ENCODE measurements at regions not wholly inside any gene's neighbourhood (a gene's known extent, or its start where the extent isn't known, plus 50 kb on each side); places are given as distances from the start of the nearest gene placed in this dataset.
"Not testable (repeated sequence)": the region's sequence is repeated elsewhere in the genome, so short reads cannot be mapped to it uniquely, and the experiment has no call there.

DNA sequence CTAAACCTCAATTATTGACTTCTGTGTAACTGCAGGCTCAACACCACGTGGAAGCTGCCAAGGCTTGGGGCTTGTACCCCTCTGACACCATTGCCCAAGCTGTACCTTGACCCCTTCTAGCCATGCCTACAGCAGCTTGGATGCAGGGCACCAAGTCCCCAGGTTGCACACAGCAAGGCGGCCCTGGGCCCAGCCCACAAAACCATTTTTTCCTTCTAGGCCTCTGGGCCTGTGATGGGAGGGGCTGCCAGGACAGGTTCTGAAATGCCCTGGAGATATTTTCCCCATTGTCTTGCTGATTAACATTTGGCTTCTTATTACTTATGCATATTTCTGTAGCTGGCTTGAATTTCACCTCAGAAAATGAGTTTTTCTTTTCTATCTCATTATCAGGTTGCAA, 610.0 kb upstream of the LRRN3 start:
- DNase-seq (ENCODE audit: low spot score): no peak

DNA sequence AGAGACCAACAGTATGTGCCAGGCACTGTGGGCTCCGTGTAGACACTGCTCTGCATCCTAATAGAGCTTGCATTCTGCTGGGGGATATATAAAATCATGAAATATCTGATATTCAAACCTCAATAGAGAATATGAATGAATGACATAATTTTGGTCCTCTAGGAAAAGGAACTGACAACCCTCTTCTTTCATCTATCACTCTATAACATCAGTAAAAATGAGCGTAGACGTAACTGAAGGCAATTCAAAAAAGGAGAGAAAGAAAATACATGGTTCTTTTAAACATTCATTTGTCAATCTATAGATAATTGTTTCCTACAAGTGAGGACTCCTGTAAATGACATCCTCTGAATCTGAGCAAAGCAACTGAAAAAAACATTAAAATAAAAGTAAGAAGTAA, 607.4 kb upstream of the LRRN3 start:
- DNase-seq (ENCODE audit: low spot score): no peak

DNA sequence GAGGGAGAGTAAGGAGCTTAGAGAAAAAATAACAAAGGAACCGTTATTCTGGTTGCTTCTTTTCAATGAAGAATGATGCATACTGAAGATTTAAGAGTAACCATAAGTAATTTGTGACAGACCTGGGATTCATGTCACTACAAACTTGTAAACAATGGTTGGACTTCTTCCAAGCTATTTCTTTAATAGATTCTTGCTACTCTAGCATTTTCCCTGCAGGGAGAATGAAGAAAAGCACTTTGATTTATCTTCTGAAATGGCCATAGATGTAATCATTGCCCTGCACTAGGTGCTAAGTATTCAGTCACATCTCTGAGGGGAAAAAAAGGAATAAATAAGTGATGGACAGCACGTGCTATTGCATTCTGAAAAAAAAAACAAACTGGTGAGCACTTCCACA, 606.6 kb upstream of the LRRN3 start:
- DNase-seq (ENCODE audit: low spot score): no peak

DNA sequence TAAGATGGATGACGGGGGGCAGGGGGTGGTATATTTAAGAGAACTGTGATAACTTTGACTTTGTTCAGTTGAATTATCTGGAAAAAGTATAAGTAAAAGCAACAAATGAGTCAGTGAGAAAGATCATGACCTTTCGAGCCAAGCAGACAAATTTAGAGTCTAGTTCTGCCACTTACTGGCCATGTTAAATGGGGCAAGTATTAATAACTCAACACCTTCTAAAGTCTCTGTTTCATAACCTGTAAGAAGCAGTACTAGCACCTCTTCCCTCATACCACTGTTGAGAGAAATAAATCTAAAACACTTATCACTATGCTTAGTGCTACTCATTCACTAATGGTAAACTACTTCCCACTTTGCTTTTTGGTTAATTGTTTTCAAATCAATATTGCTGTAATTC, 604.4 kb upstream of the LRRN3 start:
- DNase-seq (ENCODE audit: low spot score): no peak

DNA sequence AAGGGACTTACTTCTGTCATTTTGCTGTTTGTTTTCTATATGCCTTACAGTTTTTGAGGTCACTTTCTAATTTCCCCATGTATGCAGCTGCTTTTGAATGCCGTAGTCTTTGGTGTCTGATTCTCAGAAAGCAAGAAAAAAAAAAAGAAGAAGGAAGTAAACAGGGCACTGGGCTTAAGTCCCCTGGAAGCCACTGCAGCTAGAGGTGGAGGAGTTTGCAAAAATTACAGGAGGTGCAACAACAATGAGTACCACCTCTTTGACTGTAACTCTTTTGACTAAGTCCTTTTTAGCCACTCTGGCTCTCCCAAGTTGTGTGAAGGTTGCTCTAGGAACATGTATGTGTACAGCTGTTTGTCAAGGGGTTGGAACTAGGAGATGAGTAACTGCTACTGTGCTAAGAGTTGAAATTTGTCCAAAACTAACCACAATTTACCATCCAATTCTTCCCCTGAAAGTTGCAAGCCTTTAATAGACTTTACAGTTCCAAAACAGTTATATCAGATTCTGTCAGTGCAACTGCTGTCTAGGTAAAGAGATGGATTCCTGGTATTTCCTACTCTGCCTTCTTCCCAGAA, 588.0 kb upstream of the LRRN3 start:
- DNase-seq (ENCODE audit: low spot score): no peak

DNA sequence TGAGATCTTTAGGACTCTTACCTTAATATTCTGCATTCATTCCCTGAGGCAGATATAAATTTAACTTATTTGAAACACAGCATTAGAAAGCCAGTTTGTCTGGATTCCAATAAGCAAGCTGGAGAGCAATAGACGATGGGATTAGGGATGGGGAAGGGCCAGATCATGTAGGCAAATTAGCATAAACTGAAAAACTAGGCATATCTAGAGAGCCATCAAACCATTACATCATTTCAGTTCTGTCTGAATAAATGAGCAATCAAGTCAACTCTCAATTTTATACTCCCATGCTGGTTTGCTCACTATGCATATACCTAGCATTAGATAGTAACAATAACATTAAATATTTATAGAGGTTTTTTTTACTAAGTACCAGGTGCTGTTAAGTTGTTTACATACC, 583.6 kb upstream of the LRRN3 start:
- no peak for DNase-seq (ENCODE audit: low spot score)

DNA sequence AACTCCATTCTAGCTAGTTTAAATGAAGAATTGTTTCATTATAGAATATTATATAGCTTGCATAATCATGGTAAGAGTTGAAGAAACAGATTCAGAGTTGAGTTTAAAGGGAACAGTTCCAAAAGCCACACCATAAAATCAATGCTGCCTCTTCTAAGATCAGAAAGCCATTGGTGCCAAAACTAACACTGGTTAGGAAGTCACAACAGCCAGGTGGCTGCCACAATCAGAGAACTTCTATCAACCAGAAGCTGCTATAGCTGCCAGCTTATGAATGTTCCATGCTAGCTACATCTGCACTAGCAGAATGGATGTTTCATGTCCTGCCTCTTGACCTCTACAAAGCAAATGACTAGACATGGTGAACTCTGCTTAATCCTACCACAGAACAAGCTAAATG, 583.1 kb upstream of the LRRN3 start:
- DNase-seq (ENCODE audit: low spot score): no peak

DNA sequence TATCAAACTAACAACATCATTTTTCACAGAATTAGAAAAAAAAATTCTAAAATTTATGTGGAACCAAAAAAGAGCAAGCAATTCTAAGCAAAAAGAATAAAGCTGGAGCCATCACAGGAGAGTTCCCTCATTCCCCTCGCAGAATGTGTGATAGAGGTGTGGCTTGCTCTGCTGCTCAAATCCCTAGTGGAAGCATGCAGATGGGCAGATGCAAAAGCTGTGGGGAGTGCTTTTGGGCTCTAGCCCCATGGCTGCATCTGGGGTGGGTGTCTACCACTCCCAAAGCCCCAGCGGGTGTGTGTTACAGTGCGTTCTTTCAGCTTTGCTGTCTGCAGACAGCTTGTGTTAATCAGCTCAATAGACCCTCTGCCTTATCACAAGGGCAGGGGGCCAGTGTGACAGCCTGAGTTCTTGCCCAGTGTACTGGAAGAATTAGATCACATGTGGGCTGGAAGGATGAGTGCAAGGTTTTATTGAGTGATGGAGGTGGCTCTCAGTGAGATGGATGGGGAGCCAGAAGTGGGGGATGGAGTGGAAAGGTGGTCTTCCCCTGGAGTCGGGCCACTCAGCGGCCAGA, 575.9 kb upstream of the LRRN3 start:
- not testable (repeated sequence) for DNase-seq (ENCODE audit: low spot score)

DNA sequence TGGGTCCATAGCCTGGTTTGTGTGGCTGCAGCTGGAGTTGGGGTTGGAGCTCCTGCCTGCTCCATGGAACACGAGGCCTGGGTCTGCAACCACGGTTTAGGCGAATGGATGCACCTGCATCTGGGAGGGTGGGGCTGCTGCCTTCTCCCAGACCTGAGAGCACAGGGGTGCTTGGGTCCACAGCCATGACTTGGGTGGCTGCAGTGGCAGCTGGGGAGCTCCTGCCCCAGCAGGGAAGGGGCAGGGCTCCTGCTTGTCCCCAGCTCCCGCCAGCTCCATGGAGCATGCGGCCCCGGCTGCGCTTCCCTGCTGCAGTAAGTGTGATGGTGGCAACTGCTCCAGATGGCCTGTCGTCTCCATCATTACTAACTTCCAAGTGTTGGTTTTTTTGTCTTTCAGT, 571.1 kb upstream of the LRRN3 start:
- DNase-seq (ENCODE audit: low spot score): no peak

DNA sequence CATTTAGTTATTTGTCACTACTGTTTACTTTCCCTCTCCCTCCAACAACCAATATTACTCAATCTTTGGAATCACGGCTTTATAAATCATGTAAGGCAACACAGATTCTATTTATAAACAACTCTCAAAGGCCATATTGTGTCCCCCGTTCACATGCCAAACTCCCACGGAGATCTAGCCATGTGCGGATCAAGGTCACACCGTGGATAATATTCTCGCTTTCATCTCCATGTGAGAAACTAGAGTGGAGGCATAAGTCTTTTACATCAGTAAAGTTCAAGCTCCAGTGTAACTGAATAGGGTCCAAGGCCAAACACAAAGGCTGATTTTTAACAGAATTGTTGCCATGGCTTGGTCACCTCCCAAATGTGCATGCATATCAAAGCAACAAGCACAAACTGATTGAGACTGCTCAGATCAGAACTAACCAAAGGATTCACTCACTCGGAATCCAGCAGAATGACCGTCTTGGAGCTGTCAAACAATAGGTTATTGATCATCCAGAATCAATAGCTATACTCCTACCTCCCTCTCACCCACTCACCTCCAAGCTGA, 569.5 kb upstream of the LRRN3 start:
- no peak for DNase-seq (ENCODE audit: low spot score)

DNA sequence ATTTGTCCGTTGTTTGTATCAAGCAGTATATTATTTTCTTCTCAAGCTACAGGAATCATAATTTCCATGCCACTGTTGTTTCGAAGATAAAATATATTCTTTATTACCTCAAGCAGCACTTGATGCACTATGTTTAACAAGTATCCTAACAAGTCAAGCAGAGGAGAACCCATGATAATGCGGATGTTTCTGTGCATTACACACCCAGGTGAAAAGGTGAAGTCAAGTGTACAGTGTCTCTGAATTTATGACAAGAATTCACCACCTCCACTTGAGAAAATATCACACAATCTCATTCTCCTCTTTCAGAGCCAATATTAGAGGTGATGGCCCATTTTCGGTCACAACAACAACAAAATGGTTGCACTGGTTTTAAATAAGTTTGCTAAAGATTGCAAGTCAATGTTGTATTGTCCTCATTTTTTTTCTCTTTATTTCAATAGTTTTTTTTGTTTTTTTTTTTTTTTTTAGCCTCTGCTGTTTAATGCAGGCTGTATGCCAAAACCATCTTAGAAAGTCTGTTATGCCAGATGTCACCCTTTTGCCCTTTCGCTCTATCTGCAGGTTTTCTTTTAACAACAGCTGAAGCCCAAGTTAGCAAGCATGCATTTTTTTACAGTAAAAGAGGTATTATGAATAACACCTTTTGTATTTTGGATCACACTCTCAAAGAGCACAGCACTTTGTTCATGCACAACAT, 568.7 kb upstream of the LRRN3 start:
- DNase-seq (ENCODE audit: low spot score): no peak

DNA sequence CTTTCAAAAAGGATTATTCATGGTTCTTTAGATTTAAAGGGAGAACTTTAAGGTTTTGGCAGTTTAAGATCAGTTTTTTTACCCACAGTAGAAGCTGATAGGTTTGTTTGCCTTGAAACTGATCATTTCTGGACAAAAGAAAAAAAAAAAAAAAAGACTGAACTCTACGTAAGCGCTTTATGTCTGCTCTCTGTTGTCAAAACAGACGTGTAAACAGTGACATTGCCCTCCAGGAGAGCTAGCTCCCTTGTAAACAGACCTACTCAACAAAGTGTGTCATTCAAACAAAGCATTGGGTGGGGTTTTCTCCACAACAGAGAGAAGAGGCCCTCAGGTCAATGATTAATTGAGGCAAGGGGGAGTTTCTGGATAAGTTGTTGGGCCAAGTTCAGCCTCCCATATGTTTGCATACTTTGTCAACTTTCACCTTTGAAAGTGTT, 568.1 kb upstream of the LRRN3 start:
- peak; percentile 74 for DNase-seq (ENCODE audit: low spot score)

DNA sequence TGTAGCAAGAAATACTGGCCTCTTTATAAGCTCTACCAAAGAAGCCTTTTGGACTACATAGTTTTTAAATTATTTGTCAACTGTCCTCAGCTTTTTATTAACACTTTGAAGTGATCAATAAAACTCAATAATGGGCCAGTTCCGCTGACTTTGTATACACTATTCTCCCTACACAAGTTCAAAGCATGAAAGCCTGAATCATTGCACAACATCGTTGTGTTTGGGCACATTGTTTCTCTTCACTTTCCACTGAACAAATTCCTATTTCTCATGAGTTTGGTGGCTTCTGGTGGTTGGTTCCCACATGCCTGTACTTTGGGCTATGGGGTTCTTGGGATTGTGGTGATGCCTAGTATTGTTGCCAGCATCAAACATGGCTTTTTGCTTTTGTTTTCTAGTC, 561.8 kb upstream of the LRRN3 start:
- no peak for DNase-seq (ENCODE audit: low spot score)

DNA sequence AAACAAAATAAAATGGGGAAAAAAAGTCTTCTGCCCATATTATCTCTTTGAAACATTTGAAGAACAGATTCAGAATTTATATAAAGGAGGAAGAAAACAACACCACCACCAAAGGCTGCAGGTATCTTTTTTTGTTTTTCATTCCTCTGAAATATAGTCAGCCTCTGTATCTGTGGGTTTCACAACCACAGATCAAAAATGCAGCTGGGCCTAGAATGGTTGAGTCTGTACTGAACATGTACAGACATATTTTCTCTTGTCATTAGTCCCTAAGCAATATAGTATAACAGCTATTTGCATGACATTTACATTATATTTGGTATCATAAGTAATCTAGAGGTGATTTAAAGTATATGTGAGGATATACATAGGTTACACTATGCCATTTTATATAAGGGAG, 559.7 kb upstream of the LRRN3 start:
- DNase-seq (ENCODE audit: low spot score): no peak

DNA sequence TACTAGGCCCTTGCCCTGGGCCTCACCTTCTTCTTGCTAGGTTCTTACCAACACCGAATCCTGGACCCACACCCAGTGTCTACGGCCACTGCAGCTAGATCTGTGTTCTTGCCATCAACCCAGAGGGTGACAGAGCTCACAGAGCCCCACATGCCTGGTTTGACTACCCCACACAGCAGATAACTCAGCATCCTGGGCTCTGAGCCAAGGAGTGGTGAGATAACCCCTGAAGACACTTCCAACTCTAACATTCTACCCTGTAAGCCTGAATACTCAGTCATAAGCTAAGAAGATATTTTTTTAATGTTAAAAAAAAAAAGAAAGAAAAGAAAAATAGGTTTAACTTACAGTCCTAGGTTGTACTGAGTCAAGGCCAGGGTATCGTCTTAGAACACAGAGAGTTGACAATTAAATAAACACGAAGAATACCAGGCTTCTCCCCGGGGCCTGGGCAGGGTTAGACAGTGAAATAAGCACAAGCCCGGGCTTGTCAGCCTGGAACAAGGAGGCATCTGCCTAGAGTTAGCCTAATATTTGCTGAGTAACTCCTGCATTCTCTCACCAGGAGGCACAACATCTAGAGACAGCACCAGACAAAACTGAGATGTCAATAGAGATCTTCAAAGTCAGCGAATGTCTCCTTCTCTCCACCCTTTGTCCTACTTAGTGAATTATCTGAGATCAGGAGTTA, 556.5 kb upstream of the LRRN3 start:
- no peak for DNase-seq (ENCODE audit: low spot score)

DNA sequence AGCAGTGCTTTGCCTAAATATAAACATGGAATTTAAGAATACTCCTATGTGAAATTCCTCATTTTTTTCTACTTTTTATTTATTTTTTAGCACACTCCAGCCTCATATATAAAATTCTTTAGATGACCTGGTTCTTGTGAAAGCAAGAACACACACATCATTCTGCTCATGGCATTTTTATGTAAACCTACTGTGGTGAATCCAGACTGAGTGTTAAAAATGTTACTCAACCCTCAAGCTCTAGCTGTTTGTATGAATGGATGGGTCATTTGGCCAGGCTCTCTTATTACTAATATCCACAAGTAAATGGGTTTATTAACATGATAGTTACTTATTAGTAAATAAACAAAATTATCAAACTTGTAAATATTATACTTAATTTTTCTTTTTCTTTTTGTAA, 551.7 kb upstream of the LRRN3 start:
- no peak for DNase-seq (ENCODE audit: low spot score)

DNA sequence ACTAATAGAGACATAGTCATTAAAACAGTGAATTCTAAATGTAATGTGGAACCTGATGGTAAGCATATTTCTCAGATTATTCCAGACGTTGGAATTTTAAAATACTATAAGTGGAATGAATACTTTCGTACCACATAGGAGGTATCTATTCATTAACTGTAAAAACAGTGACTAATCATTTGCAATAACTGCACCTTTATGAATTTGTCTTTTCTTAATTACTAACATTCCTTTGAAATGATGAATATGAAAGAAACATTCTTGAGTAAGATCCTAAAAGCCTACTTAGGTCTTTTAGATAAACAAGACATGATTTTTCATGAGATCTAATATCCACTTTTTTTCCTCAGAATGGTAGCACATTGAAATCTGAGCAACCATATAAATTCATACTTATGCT, 549.0 kb upstream of the LRRN3 start:
- DNase-seq (ENCODE audit: low spot score): no peak

DNA sequence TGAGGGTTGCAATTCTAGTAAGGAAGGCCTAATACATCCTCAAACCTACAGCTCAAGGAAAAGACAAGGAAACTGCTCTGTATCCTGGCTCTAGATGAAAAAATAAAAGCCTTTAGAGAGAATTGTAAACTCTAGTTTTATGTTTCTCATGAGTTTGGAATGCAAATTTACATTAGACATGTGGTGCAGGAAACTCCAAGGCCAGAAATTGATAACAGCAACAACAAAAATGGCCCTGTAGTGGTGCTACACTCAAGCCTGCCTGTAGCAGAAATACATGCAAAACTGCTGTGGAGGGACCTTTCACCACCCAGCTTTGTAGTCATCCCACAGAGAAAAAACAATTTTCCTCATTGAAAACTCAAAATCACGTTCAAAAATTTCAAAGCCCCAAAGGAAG, 546.7 kb upstream of the LRRN3 start:
- no peak for DNase-seq (ENCODE audit: low spot score)

DNA sequence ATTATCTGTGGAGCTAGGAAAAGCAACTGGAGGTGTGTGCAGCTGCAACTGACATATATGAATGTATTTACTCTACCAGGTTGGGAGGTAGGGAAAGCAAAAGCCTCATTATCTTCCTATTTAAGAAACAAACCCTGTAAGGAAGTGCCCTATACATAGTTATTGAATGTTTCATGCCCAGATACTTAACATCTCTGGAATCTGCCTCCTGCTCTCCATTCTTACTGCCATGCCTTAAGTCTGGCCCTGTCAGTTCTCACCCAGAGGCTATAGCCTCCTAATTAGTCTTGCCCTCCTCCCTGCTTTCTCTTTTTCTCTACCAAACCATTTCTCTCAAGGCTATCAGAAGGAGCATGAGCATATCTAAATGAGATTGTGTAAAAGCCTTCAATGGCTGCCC, 542.6 kb upstream of the LRRN3 start:
- no peak for DNase-seq (ENCODE audit: low spot score)

DNA sequence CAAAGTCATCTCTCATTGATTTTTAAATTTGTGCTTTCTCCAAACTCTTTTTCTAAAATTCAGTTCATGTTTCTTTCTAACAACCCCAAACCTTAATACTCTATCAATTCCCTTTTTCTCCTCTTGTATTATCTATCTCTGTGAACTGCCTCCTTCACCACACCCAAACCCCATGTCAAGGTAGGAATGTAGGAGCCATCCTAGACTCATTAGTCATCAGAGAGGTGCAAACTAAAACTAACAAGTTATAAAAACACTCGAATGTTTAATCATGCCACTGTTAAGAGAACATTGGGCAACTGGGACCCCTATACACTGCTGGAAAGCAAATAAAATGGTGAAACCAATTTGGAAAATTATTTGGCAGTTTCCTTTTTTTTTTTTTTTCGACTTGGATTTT, 533.8 kb upstream of the LRRN3 start:
- DNase-seq (ENCODE audit: low spot score): no peak

DNA sequence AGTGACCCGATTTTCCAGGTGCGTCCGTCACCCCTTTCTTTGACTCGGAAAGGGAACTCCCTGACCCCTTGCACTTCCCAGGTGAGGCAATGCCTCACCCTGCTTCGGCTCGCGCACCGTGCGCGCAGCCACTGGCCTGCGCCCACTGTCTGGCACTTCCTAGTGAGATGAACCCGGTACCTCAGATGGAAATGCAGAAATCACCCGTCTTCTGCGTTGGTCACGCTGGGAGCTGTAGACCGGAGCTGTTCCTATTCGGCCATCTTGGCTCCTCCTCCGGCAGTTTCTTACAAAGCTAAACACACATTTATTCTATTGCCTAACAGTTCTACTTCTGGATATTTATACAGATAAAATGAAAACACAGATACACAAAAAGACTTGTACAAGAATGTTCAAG, 527.6 kb upstream of the LRRN3 start:
- not testable (repeated sequence) for DNase-seq (ENCODE audit: low spot score)

DNA sequence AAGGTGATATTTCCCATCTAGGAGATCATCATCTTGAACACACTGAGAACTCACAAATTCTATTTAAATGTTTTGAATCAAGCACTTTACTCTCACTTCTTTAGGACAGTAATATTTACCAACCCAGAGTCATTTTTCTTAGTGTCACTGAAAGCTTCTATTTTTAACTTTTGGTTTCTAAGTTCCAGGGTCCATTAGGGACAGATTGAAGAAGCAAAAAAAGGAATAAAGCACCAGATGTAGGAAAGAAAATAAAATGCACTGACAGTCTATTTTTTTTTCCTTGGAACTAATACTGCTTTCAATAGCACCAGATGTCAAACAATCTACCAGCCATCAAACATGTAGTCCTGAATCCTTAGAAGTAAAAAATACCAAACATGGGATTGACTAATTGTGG, 526.7 kb upstream of the LRRN3 start:
- DNase-seq (ENCODE audit: low spot score): no peak

DNA sequence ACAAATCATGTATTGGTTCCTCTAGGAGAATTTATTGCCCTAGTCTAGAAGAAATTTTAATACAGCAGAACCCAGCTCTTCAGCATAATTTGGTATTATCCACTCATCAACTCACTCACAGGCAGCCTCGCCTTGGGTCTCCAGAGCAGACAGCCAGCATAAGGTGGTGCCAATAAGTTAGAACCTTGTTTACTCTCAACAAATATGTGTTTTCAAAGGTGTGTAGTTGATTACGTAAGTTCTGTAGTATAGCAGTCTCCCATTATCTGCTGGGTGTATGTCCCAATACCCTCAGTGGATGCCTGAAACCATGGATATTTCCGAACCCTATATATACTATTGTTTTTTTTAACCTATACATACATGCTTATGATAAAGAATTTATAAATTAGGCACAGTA, 522.5 kb upstream of the LRRN3 start:
- DNase-seq (ENCODE audit: low spot score): peak; percentile 15

Data from HuH-7 (cell line).